ENCODE measurements at regions not wholly inside any gene's neighbourhood (a gene's known extent, or its start where the extent isn't known, plus 50 kb on each side); places are given as distances from the start of the nearest gene placed in this dataset.

GRCh38 chr16:31709181-31709580 is 164.4 kb upstream of the ZNF267 start:
- TF ChIP-seq CTCF (IDR thresholded peaks at IDR 0.05; ENCODE audit: low read depth, low read length) = no peak
- no peak for TF ChIP-seq EZH2phosphoT487 (IDR thresholded peaks at IDR 0.05; ENCODE audit: low read depth)

Data from OCI-LY3 (cell line).